HG03025 (cell line): ENCODE measurements at regions not wholly inside any gene's neighbourhood (a gene's known extent, or its start where the extent isn't known, plus 50 kb on each side); places are given as distances from the start of the nearest gene placed in this dataset.
"Not testable (repeated sequence)": the region's sequence is repeated elsewhere in the genome, so short reads cannot be mapped to it uniquely, and the experiment has no call there.

Experiments used
- ATAC-seq: cut with Tn5 transposase; IDR thresholded peaks from one replicate; pipeline ENCODE4 v1.9.1; 2021; ENCODE audit warnings: mild to moderate bottlenecking, moderate library complexity; ENCODE audit not compliant: unreplicated experiment, low FRiP score

GRCh38 chr11:10978198-10978597 lies 120.3 kb upstream of the ZBED5 start:
- no peak for ATAC-seq

- ATAC-seq: no peak
These were observed 117.5 kb upstream of the ZBED5 start for GRCh38 chr11:10975287-10975721.

- ATAC-seq: no peak
These were observed 115.6 kb upstream of the ZBED5 start for GRCh38 chr11:10973416-10973815.

GRCh38 chr11:10970926-10971325 lies 113.1 kb upstream of the ZBED5 start:
- ATAC-seq: no peak

- no peak for ATAC-seq
These were observed 111.5 kb upstream of the ZBED5 start for GRCh38 chr11:10969387-10969786.

GRCh38 chr11:10956884-10957283 lies 99.0 kb upstream of the ZBED5 start:
- not testable (repeated sequence) for ATAC-seq

- no peak for ATAC-seq
These were observed 97.8 kb upstream of the ZBED5 start for GRCh38 chr11:10955616-10956015.

GRCh38 chr11:10954184-10954583 lies 96.3 kb upstream of the ZBED5 start:
- no peak for ATAC-seq

GRCh38 chr11:10952872-10953271 lies 95.0 kb upstream of the ZBED5 start:
- no peak for ATAC-seq

GRCh38 chr11:10947935-10948334 lies 90.1 kb upstream of the ZBED5 start:
- ATAC-seq: not testable (repeated sequence)

- ATAC-seq: no peak
These were observed 88.2 kb upstream of the ZBED5 start for GRCh38 chr11:10946072-10946471.

- no peak for ATAC-seq
These were observed 87.3 kb upstream of the ZBED5 start for GRCh38 chr11:10945196-10945595.

GRCh38 chr11:10943968-10944367 lies 86.1 kb upstream of the ZBED5 start:
- ATAC-seq: no peak

- no peak for ATAC-seq
These were observed 84.8 kb upstream of the ZBED5 start for GRCh38 chr11:10942620-10943019.

- ATAC-seq: no peak
These were observed 84.0 kb upstream of the ZBED5 start for GRCh38 chr11:10941871-10942270.

GRCh38 chr11:10941414-10941813 lies 83.6 kb upstream of the ZBED5 start:
- ATAC-seq: no peak

GRCh38 chr11:10938650-10939387 lies 81.0 kb upstream of the ZBED5 start:
- ATAC-seq: no peak

GRCh38 chr11:10938231-10938630 lies 80.4 kb upstream of the ZBED5 start:
- no peak for ATAC-seq

GRCh38 chr11:10937385-10937771 lies 79.5 kb upstream of the ZBED5 start:
- ATAC-seq: no peak

- no peak for ATAC-seq
These were observed 79.0 kb upstream of the ZBED5 start for GRCh38 chr11:10936626-10937384.

GRCh38 chr11:10935015-10935559 lies 77.2 kb upstream of the ZBED5 start:
- ATAC-seq: no peak
